Heart left ventricle (tissue), 16 donors: ENCODE measurements at regions not wholly inside any gene's neighbourhood (a gene's known extent, or its start where the extent isn't known, plus 50 kb on each side); places are given as distances from the start of the nearest gene placed in this dataset.

Experiments
- ATAC-seq, 4 donors: fragments of 200-7000 bp; cut with Tn5 transposase; one replicate each; pipeline ENCODE4 v1.9.1; 2020 to 2022; ENCODE audit warnings: moderate library complexity in 4 of 4, mild to moderate bottlenecking in 3 of 4, moderate number of reproducible peaks in 1 of 4
- DNase-seq, 5 donors: peaks; one replicate each; pipeline ENCODE4 v3.0.0-alpha.2; 2020
- H3K27ac ChIP-seq, 12 donors: fragments of 200-600 bp; sonication (generic) in 4 of 12; one replicate each; pipeline versions ENCODE4 v1.5.0 to v1.8.0; 2016 to 2022; ENCODE audit warnings: mild to moderate bottlenecking in 2 of 12
- H3K27me3 ChIP-seq, 9 donors: fragments of 200-600 bp; sonication (generic) in 2 of 9; one replicate each; pipeline versions ENCODE4 v1.5.1 to v1.8.0; 2016 to 2022; ENCODE audit warnings: mild to moderate bottlenecking in 3 of 9
- H3K36me3 ChIP-seq, 9 donors: fragments of 200-600 bp; sonication (generic) in 2 of 9; one replicate each; pipeline versions ENCODE4 v1.5.0 to v1.8.0; 2018 to 2022; ENCODE audit warnings: mild to moderate bottlenecking in 2 of 9
- H3K4me1 ChIP-seq, 12 donors: fragments of 200-600 bp; sonication (generic) in 4 of 12; one replicate each; pipeline versions ENCODE4 v1.5.0 to v1.8.0; 2016 to 2022; ENCODE audit warnings: mild to moderate bottlenecking in 3 of 12
- H3K4me3 ChIP-seq, 12 donors: fragments of 200-600 bp; sonication (generic) in 4 of 12; one replicate each; pipeline versions ENCODE4 v1.5.0 to v1.8.0; 2017 to 2022; ENCODE audit warnings: mild to moderate bottlenecking in 9 of 12, moderate library complexity in 4 of 12
- H3K9me3 ChIP-seq, 12 donors: fragments of 200-600 bp; sonication (generic) in 4 of 12; one replicate each; pipeline versions ENCODE4 v1.5.0 to v1.8.0; 2016 to 2022; ENCODE audit warnings: mild to moderate bottlenecking in 1 of 12
- CTCF ChIP-seq, 12 donors: fragments of 200-600 bp; sonication (generic) in 4 of 12; IDR thresholded peaks; one replicate each; pipeline versions ENCODE4 v1.5.0 to v1.8.0; 2018 to 2022; ENCODE audit warnings: antibody characterized with exemption in 12 of 12, mild to moderate bottlenecking in 5 of 12
- POLR2A ChIP-seq, 2 donors: fragments of 450-650 bp; IDR thresholded peaks; one replicate each; pipeline ENCODE4 v1.6.1; 2017; ENCODE audit warnings: antibody characterized with exemption in 2 of 2, mild to moderate bottlenecking in 2 of 2, moderate library complexity in 2 of 2
- WGBS, 4 donors: extraction: QIAGEN DNeasy Blood & Tissue Kit in 2 of 4; methylation state at CpG; one replicate each; pipeline versions ENCODE4 v1.1.5 to v1.1.7; 2013 to 2018; 5-methylcytosine and 5-hydroxymethylcytosine counted together
- intact Hi-C, 10 donors: fragments of 100-400 bp; cut with DNase I; formaldehyde crosslinking; loops; one replicate each; pipeline versions ENCODE4 v1.11.1 to v1.14.2; 2022
- donor health status: ischemic (EF 13 %, LVEDD 7.1; RV severe dilation, severe dysfunction).
- donor health status: healthy with polysubstance abuse.
- donor health status: DM: no; HTN: yes; CAD: no.
- donor health status: DM: no; HTN: no; CAD: no.
- donor health status: ischemic (EF 25% LVEDD 6.9; RV normal size, moderate dysfunction).
- donor health status: ischemic (EF 25% LVEDD 5.7; RV mildly dilated, moderate dysfunction).
- donor health status: healthy.
- donor health status: DM: yes; HTN: yes; CAD: no.
- donor health status: ischemic (EF 35%, LVEDD 5.7; RV mildly dilated, moderate dysfunction).
- donor health status: nonischemic (EF 11% LVEDD 7.7; RV severe dilation, severe dysfunction).
- donor health status: DM: yes; HTN: yes; CAD: no.
- donor health status: PGD.
- donor health status: ischemic (EF 29% LVEDD 5.4; RV normal size, mild dysfunction).
- donor health status: nonischemic (EF 23%, LVEDD 6.1; RV moderate dilation, normal function).

DNA sequence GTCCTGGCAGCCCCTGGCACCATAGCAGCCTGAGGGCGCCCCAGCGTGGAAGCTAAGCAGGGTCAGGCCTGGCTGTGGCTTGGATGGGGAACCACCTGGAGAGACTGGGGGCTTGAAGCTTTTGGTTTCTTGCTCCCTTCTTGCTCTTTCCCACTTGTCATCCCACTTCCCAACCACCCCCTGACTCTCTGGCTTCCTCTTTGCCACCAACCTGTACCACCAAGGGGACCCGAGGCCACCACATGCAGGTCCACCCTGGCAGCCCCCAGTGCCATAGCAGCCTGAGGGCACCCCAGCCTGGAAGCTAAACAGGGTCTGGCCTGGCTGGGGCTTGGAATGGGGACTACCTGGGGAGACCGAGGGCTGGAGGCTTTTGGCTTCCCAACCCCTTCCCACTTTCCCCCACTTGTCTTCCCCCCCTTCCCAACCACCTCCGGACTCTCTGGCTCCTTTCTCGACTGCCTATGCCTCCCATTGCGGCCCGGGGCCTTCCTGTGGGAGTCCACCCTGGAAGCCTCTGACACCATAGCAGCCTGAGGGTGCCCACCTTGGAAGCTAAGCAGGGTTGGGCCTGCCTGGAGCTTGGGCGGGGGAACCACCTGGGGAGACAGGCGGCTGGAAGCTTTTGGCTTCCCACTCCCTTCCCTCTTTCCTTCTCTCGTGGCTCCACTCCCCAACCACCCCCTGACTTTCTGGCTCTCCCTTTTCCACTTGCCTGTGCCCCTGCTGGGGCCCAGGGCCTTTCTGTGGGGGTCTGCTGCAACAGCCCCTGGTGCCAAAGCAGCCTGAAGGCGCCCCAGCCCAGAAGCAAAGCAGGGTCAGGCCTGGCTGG is 2294.4 kb downstream of the TP53TG3F start:
- H3K27me3 ChIP-seq: peaks cover 0 to 10% (median 0%) of the 10 kb centered on the region in 9 donors
- no peak for ATAC-seq
- no peak overlapping the region for H3K4me3 ChIP-seq
- H3K4me1 ChIP-seq: no peaks in the 10 kb centered on the region
- 69 to 77% (median 74%) methylated on average over 10 to 12 of the region's 12 CpGs for WGBS, 4 donors
- intact Hi-C loops: loop anchor here in 1 of 10 donors (10.0 kb wide), 1 partner anchor 59 kb away; no protein-coding TSS in a partner anchor
- H3K27ac ChIP-seq: no peak overlapping the region
- DNase-seq: no peak
- H3K36me3 ChIP-seq: no peaks in the 10 kb centered on the region
- peaks cover 0 to 36% (median 0%) of the 10 kb centered on the region in 12 donors for H3K9me3 ChIP-seq
- no peak for TF ChIP-seq CTCF (IDR thresholded peaks at IDR 0.05)

DNA sequence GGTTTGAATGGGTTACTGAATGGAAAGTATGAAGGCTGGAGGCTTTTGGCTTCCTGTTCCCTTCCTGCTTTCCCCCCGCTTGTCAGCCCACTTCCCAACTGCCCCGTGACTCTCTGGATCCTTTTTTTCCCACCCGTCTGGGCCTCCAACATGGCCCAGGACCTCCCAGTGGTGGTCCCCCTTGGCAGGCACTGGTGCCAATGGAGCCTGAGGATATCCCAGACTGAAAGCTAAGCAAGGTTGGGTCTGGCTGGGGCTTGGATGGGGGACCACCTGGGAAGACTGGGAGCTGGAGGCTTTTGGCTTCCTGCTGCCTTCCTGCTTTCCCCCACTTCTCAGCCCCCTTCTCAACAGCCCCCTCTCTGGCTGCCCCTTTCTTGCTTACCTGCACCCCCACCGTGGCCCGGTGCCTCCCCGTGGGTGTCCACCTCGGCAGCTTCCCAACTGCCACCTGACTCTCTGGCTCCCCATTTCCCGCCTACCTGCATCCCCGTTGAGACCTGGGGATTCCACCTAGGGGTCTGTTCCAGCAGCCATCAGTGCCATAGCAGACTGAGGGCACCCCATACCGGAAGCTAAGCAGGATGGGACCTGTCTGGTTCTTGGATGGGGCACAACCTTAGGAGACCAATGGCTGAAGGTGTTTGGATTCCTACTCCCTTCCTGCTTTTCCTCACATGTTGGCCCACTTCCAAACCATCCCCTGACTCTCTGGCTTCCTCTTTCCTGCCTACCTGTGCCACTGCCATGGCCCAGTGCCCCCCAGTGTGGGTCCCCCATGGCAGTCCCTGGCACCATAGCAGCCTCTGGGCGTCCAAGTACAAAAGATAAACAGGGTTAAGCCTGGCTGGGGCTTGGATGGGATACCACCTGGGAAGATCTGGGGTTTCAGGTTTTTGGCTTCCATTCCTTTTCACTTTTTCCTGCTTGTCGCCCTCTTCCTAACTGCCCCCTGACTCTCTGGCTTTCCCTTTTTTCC is 2295.3 kb downstream of the TP53TG3F start:
- no peaks in the 10 kb centered on the region for H3K4me1 ChIP-seq
- intact Hi-C loops: loop anchor here in 1 of 10 donors (10.0 kb wide), 1 partner anchor 60 kb away; no protein-coding TSS in a partner anchor
- H3K9me3 ChIP-seq: peaks cover 0 to 36% (median 0%) of the 10 kb centered on the region in 12 donors
- H3K27ac ChIP-seq: no peak overlapping the region
- no peak for ATAC-seq
- no peaks in the 10 kb centered on the region for H3K36me3 ChIP-seq
- no peak for TF ChIP-seq CTCF (IDR thresholded peaks at IDR 0.05)
- WGBS, 4 donors: 62 to 80% (median 77%) methylated on average over 12 of the region's 12 CpGs
- DNase-seq: peak in 1 of 5 donors; percentile 11
- H3K27me3 ChIP-seq: peaks cover 0 to 10% (median 0%) of the 10 kb centered on the region in 9 donors
- H3K4me3 ChIP-seq: no peak overlapping the region

DNA sequence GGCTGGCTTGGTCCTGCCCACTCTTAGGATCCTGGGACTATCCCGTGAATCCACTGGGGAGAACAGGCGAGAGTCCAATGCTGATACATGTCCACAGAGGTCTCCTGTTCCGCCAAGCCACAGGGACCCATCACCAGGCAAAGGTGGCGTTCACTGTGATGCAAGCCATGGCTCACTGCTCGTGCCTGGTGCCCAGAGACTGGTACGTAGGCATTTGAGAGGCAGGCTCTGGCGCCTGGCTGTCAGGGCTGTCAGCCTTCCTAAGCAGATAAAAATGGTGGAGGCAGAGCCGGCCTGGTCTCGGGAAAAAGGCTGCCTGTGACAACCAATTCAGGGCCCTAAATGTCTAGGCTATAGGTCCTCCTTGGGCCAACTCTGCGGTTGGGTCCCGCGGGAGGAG is 2329.0 kb downstream of the TP53TG3F start:
- 61 to 73% (median 69%) methylated on average over 8 to 12 of the region's 12 CpGs for WGBS, 4 donors
- no peak for TF ChIP-seq CTCF (IDR thresholded peaks at IDR 0.05)
- no peak for TF ChIP-seq POLR2A (IDR thresholded peaks at IDR 0.05)
- intact Hi-C loops: no loop called here
- H3K27ac ChIP-seq: no peak overlapping the region
- H3K4me3 ChIP-seq: no peak overlapping the region
- DNase-seq: peak in 1 of 5 donors; percentile 22
- no peaks in the 10 kb centered on the region for H3K27me3 ChIP-seq
- no peak for ATAC-seq
- peaks cover 0 to 41% (median 6%) of the 10 kb centered on the region in 12 donors for H3K9me3 ChIP-seq
- no peaks in the 10 kb centered on the region for H3K4me1 ChIP-seq
- no peaks in the 10 kb centered on the region for H3K36me3 ChIP-seq
